ENCODE measurements at regions not wholly inside any gene's neighbourhood (a gene's known extent, or its start where the extent isn't known, plus 50 kb on each side); places are given as distances from the start of the nearest gene placed in this dataset.

DNA sequence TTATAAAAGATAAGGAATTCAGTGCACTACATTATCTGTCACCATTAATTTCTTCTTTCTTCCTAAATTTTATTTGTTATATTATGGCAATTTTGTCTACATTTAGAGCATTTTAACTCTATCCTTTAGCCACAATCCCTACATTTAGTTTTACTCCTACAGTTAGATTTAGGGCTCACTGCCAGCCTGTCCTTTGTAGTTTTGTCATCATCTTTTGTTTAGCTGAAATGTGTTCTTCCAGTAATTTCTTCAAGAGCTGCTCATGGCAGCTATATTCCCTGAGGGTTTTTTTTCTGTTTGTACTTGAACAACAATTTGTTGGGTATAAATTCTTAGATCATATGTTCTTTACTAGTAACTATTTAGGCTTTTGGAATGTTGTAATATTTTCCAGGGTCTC is 72.7 kb upstream of the B3GAT2 start:
- no peak for TF ChIP-seq POLR2A (IDR thresholded peaks at IDR 0.05)
- TF ChIP-seq, protein P1, sequence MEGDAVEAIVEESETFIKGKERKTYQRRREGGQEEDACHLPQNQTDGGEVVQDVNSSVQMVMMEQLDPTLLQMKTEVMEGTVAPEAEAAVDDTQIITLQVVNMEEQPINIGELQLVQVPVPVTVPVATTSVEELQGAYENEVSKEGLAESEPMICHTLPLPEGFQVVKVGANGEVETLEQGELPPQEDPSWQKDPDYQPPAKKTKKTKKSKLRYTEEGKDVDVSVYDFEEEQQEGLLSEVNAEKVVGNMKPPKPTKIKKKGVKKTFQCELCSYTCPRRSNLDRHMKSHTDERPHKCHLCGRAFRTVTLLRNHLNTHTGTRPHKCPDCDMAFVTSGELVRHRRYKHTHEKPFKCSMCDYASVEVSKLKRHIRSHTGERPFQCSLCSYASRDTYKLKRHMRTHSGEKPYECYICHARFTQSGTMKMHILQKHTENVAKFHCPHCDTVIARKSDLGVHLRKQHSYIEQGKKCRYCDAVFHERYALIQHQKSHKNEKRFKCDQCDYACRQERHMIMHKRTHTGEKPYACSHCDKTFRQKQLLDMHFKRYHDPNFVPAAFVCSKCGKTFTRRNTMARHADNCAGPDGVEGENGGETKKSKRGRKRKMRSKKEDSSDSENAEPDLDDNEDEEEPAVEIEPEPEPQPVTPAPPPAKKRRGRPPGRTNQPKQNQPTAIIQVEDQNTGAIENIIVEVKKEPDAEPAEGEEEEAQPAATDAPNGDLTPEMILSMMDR (IDR thresholded peaks at IDR 0.05) = no peak
- no peak for DNase-seq (ENCODE audit: low spot score in 2 of 2)
- H3K4me3 ChIP-seq (ENCODE audit: low read depth, poor library complexity, severe bottlenecking) = no peak overlapping the region
- intact Hi-C loops (cut with DNase I; ENCODE audit: low total_unique reads) = no loop called here

DNA sequence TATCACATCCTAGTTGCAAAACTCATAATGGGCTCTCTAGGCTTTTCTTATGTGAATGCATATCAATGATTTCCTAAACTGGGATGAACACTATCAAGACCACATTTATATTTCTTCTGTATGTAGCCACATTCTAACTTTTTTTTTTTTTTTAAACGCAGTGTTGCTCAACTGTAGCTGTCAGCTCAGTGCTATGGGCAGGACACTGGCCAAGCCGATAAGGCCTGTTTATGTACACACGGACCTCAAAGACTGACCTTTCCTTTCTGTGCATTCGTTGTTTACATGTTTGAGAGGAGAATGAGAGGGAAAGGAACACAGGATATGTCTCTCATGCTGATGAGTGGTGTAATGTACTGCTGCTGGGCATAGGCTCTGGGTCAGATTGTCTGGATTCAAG is 75.1 kb upstream of the B3GAT2 start:
- no peak for DNase-seq (ENCODE audit: low spot score in 2 of 2)
- intact Hi-C loops (cut with DNase I; ENCODE audit: low total_unique reads) = no loop called here
- WGBS, 2 donors = 60 to 68% methylated on average over 4 of the region's 4 CpGs
- TF ChIP-seq POLR2A (IDR thresholded peaks at IDR 0.05) = no peak
- TF ChIP-seq, protein P1 (IDR thresholded peaks at IDR 0.05) = no peak
- H3K4me3 ChIP-seq (ENCODE audit: low read depth, poor library complexity, severe bottlenecking) = no peak overlapping the region

DNA sequence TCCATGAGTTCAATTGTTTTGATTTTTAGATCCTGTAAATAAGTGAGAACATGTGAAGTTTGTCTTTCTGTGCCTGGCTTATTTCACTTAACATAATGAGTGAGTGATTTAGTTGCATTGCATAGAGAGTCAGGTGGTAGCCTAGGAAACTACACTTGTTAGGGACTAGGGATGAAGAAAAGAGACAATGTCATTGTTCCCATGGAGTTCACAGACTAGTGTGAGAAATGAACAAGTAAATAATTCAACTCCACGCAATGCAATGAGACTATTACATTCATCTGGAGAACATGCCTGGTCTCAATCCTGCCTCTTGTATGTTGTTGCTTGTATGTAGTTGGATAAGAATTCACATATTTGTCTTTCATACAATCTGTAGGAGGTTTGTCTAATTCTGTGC is 76.3 kb upstream of the B3GAT2 start:
- H3K4me3 ChIP-seq (ENCODE audit: low read depth, poor library complexity, severe bottlenecking) = no peak overlapping the region
- intact Hi-C loops (cut with DNase I; ENCODE audit: low total_unique reads) = no loop called here
- TF ChIP-seq, protein P1 (IDR thresholded peaks at IDR 0.05) = no peak
- no peak for TF ChIP-seq POLR2A (IDR thresholded peaks at IDR 0.05)
- DNase-seq (ENCODE audit: low spot score in 2 of 2) = no peak
- 85 to 88% methylated on average over 1 of the region's 1 CpG for WGBS, 2 donors

DNA sequence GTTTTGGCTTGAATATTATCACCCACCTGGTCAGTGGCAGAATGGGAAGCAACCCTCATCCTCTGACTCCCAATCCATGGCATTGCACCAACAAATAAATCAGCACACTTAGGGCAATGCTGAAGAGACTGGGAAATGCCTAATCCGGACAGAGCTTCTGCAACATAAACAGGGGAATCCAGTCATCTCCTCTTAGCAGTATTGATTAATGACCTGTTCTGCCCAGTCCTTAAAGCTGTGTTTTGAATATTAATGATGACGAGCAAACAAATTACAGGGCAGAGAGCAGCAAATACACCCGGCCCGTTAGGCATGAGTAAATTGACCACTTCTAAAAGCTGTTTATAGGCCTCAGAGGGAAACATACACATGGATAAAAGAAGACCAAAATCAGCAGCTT is 77.0 kb upstream of the B3GAT2 start:
- intact Hi-C loops (cut with DNase I; ENCODE audit: low total_unique reads) = no loop called here
- H3K4me3 ChIP-seq (ENCODE audit: low read depth, poor library complexity, severe bottlenecking) = no peak overlapping the region
- WGBS, 2 donors = 56 to 57% methylated on average over 4 of the region's 4 CpGs
- no peak for TF ChIP-seq POLR2A (IDR thresholded peaks at IDR 0.05)
- TF ChIP-seq, protein P1 (IDR thresholded peaks at IDR 0.05) = no peak
- no peak for DNase-seq (ENCODE audit: low spot score in 2 of 2)

DNA sequence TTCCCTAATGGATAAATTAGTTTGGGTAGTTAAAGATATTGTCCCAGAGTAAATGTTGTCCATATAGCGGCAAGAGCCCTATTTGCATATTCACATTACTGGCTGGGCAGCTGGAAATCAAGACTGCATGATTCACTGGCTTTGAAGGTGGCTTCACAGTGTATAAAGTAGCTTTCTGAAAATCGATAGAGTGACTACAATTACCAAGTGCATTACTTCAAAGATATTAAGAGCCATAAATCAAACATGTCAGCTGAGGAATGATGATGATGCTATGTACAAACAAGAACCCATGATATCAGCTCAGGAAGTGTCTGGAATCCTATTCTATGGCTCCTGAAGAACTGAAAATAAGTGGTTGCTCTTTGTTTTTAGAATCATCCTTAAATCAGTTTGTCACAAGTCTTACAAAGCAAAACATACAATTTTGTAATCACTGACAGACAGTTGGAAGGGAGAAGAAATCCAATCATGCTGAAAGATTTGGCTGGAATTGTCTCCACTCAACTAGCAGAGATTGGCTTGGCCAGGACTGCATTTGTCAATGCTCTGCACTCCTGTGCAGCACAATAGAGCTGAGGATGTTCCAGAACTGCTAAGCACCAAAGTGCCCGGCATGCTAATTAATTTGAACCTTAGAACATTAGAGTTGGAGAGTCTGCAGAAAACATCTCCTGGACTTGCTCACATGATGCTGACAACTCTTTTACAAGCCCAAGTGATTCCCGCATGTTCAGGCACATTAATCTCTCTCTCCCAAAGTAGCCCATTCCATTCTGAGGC is 77.9 kb upstream of the B3GAT2 start:
- WGBS, 2 donors = 56 to 59% methylated on average over 4 of the region's 4 CpGs
- H3K4me3 ChIP-seq (ENCODE audit: low read depth, poor library complexity, severe bottlenecking) = no peak overlapping the region
- intact Hi-C loops (cut with DNase I; ENCODE audit: low total_unique reads) = no loop called here
- TF ChIP-seq, protein P1 (IDR thresholded peaks at IDR 0.05) = no peak
- no peak for TF ChIP-seq POLR2A (IDR thresholded peaks at IDR 0.05)
- DNase-seq (ENCODE audit: low spot score in 2 of 2) = no peak

DNA sequence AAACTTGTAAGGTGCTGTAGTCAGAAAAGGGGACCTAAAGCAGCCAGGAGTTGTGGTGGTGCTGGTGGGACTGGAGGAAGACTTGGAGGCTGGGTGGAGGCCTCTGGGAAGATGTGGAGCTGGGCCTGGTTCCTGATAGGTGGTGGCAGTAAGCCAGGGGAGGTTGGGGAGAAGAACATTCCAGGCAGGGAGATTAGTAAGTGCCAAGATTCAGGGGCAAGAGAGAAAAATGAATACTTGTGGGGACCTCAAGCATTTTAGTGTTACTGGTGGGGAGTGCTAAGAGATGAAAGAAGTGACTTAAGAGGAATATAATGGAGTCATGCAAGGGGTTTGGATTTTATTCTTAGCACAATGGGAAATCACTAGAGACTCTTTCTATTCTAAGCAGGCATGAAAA is 79.0 kb upstream of the B3GAT2 start:
- no peak overlapping the region for H3K4me3 ChIP-seq (ENCODE audit: low read depth, poor library complexity, severe bottlenecking)
- TF ChIP-seq, protein P1 (IDR thresholded peaks at IDR 0.05) = no peak
- TF ChIP-seq POLR2A (IDR thresholded peaks at IDR 0.05) = no peak
- intact Hi-C loops (cut with DNase I; ENCODE audit: low total_unique reads) = no loop called here
- DNase-seq (ENCODE audit: low spot score in 2 of 2) = no peak

Measured in lower leg skin (tissue), 4 donors.